SK-N-SH (cell line): ENCODE measurements at regions not wholly inside any gene's neighbourhood (a gene's known extent, or its start where the extent isn't known, plus 50 kb on each side); places are given as distances from the start of the nearest gene placed in this dataset.

Experiments
- CTCF ChIA-PET: fragments of 300-600, 350-600 bp; formaldehyde crosslinking; extraction: SDS; loops from one replicate; lab custom pipeline; 2021; lab: Yijun Ruan, JAX
- POLR2A ChIA-PET: fragments of 350-600 bp; sonication (Branson Sonifier 250); formaldehyde crosslinking; extraction: SDS; loops from one replicate; lab custom pipeline; 2020; ENCODE audit warnings: antibody characterized with exemption, inconsistent platforms; lab: Yijun Ruan, JAX
- DNase-seq: peaks from one replicate; pipeline ENCODE4 v3.0.0; 2012
- H2AFZ ChIP-seq: fragments of 200-600 bp; sonication (generic); 2 replicates; pipeline ENCODE4 v1.8.1; 2016; ENCODE audit warnings: antibody characterized with exemption, mild to moderate bottlenecking, low read depth
- H3F3A ChIP-seq: fragments of 200-600 bp; sonication (generic); replicated peaks from 2 replicates; pipeline ENCODE3; 2016; ENCODE audit warnings: antibody characterized with exemption, mild to moderate bottlenecking; ENCODE audit not compliant: insufficient read depth
- H3K27ac ChIP-seq, 2 experiments: fragments of 200-500 bp in 1 of 2; fragments of 200-600 bp in 1 of 2; sonication (Bioruptor generic) in 1 of 2; sonication (generic), shearing (Covaris generic) in 1 of 2; 2 replicates each; pipeline versions ENCODE4 v1.5.1 to v1.6.1; 2014 to 2016; ENCODE audit warnings: low read depth in 2 of 2, inconsistent platforms in 1 of 2, low read length in 1 of 2, mild to moderate bottlenecking in 1 of 2, mixed read lengths in 1 of 2
- H3K27me3 ChIP-seq: fragments of 200-600 bp; sonication (generic), shearing (Covaris generic); 2 replicates; pipeline ENCODE4 v1.6.1; 2016; ENCODE audit warnings: mixed run types; ENCODE audit not compliant: insufficient read depth
- H3K36me3 ChIP-seq, 2 experiments: fragments of 200-500 bp in 1 of 2; fragments of 200-600 bp in 1 of 2; sonication (Bioruptor generic) in 1 of 2; sonication (generic) in 1 of 2; replicated peaks in 1 of 2; 2 replicates each; pipeline versions ENCODE3 to v1.5.1; 2014 to 2016; ENCODE audit warnings: low read length in 1 of 2, mild to moderate bottlenecking in 1 of 2; ENCODE audit not compliant: insufficient read depth in 2 of 2, control insufficient read depth in 1 of 2
- H3K4me1 ChIP-seq, 2 experiments: fragments of 200-500 bp in 1 of 2; fragments of 200-600 bp in 1 of 2; sonication (Bioruptor generic) in 1 of 2; sonication (generic), shearing (Covaris generic) in 1 of 2; 2 replicates each; pipeline versions ENCODE4 v1.5.1 to v1.6.1; 2014 to 2016; ENCODE audit warnings: low read depth in 1 of 2, low read length in 1 of 2, mixed run types in 1 of 2; ENCODE audit not compliant: insufficient read depth in 2 of 2, control insufficient read depth in 1 of 2
- H3K4me2 ChIP-seq: fragments of 200-600 bp; sonication (generic), shearing (Covaris generic); 2 replicates; pipeline ENCODE4 v1.6.1; 2017; ENCODE audit warnings: mixed run types
- H3K4me3 ChIP-seq, 2 experiments: fragments of 200-500 bp in 1 of 2; fragments of 200-600 bp in 1 of 2; sonication (Bioruptor generic) in 1 of 2; sonication (generic), shearing (Covaris generic) in 1 of 2; 2 replicates each; pipeline versions ENCODE4 v1.5.1 to v1.8.1; 2014 to 2016; ENCODE audit warnings: low read depth in 2 of 2, inconsistent platforms in 1 of 2, low read length in 1 of 2, mild to moderate bottlenecking in 1 of 2, mixed read lengths in 1 of 2, moderate library complexity in 1 of 2
- H3K79me2 ChIP-seq: fragments of 200-600 bp; sonication (generic); 2 replicates; pipeline ENCODE4 v1.8.1; 2017; ENCODE audit warnings: mild to moderate bottlenecking; ENCODE audit not compliant: insufficient read depth
- H3K9ac ChIP-seq: fragments of 200-600 bp; sonication (generic); 2 replicates; pipeline ENCODE4 v1.6.1; 2017; ENCODE audit warnings: mixed run types
- H3K9me2 ChIP-seq: fragments of 200-600 bp; sonication (generic); 2 replicates; pipeline ENCODE4 v1.6.1; 2017; ENCODE audit warnings: mixed run types
- H3K9me3 ChIP-seq: fragments of 200-600 bp; sonication (generic); 2 replicates; pipeline ENCODE4 v1.6.1; 2017; ENCODE audit warnings: mixed run types, mild to moderate bottlenecking, moderate library complexity
- H4K20me1 ChIP-seq: fragments of 200-600 bp; sonication (generic); 2 replicates; pipeline ENCODE4 v1.6.1; 2017; ENCODE audit warnings: mild to moderate bottlenecking, mixed run types; ENCODE audit not compliant: insufficient read depth
- FOXJ3 ChIP-seq: sonication (generic); formaldehyde crosslinking; IDR thresholded peaks from 2 replicates; pipeline ENCODE4 v1.5.1; 2020; ENCODE audit warnings: mild to moderate bottlenecking, missing genetic modification reagents
- MEF2A ChIP-seq: IDR thresholded peaks from 2 replicates; pipeline ENCODE4 v1.4.0; 2012; ENCODE audit warnings: low read depth, borderline replicate concordance
- NFIC ChIP-seq: IDR thresholded peaks from 2 replicates; pipeline ENCODE4 v1.4.0; 2012; ENCODE audit warnings: borderline replicate concordance
- RFX5 ChIP-seq: IDR thresholded peaks from 2 replicates; pipeline ENCODE4 v1.6.1; 2012; ENCODE audit warnings: mild to moderate bottlenecking, improper control_type of control experiment, low read length
- SIN3A ChIP-seq: IDR thresholded peaks from 2 replicates; pipeline ENCODE4 v1.6.1; 2012; ENCODE audit warnings: low read depth, mild to moderate bottlenecking, low read length, moderate library complexity, borderline replicate concordance
- SMC3 ChIP-seq: IDR thresholded peaks from 2 replicates; pipeline ENCODE4 v1.6.1; 2012; ENCODE audit warnings: low read depth, low read length, improper control_type of control experiment
- TCF12 ChIP-seq: IDR thresholded peaks from 2 replicates; pipeline ENCODE4 v1.4.0; 2012
- TEAD4 ChIP-seq: IDR thresholded peaks from 2 replicates; pipeline ENCODE4 v1.4.0; 2012; ENCODE audit warnings: mild to moderate bottlenecking, borderline replicate concordance; ENCODE audit not compliant: insufficient read depth
- YY1 ChIP-seq: IDR thresholded peaks from 2 replicates; pipeline ENCODE4 v1.4.0; 2012; ENCODE audit warnings: low read depth, mild to moderate bottlenecking
- WGBS: methylation state at CpG from one replicate; pipeline ENCODE4 v1.1.6; 2017; ENCODE audit warnings: low lambda C conversion rate; 5-methylcytosine and 5-hydroxymethylcytosine counted together
- TF ChIP-seq, protein P1 (sequence below): IDR thresholded peaks from 2 replicates; pipeline ENCODE4 v1.6.1; 2012; ENCODE audit warnings: mild to moderate bottlenecking, low read depth, low read length, moderate library complexity
- TF ChIP-seq, protein P2 (sequence below): IDR thresholded peaks from 2 replicates; pipeline ENCODE4 v1.4.0; 2012; ENCODE audit warnings: low read depth, borderline replicate concordance
- TF ChIP-seq, protein P3 (sequence below): fragments of 150-350 bp; IDR thresholded peaks from 2 replicates; pipeline ENCODE4 v1.6.1; 2016; ENCODE audit warnings: mild to moderate bottlenecking, low read depth, low read length

DNA sequence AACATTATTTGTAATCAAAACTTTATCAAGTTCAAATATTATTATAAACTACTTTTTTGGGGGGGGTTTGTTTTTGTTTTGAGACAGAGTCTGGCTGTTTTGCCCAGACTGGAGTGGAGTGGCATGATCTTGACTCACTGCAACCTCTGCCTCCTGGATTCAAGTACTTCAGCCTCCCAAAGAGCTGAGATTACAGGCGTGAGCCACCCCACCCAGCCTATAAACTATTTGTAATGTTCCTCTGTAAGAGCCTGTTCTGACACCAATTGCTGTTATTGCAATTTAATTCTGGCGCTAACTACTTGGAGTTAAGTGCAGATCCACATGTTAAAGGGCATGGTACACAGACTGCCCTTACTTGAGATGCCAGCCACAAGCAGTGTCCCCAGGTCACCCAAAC, 478.1 kb upstream of the NRP1 start:
- Histone ChIP-seq H3K9me2 (no peaks in the 10 kb centered on the region), H3K36me3 (no peaks in the 10 kb centered on the region), H3K4me3 (no peak overlapping the region), H3K27me3 (no peaks in the 10 kb centered on the region)
- 88% methylated on average over 2 of the region's 2 CpGs for WGBS
- TF ChIP-seq SIN3A (no peak), SMC3 (no peak), TCF12 (no peak)
- TF ChIP-seq, all 33 proteins: peak for 0
- ChIA-PET CTCF (no interaction called here), POLR2A (no interaction called here)
- H2AFZ ChIP-seq = no peak overlapping the region
- H3K9ac ChIP-seq = no peak overlapping the region
- no peak overlapping the region for H3K27ac ChIP-seq
- DNase-seq = no peak
- no peaks in the 10 kb centered on the region for H3K9me3 ChIP-seq
- H3K4me1 ChIP-seq = no peaks in the 10 kb centered on the region
- H4K20me1 ChIP-seq = no peaks in the 10 kb centered on the region
- H3K4me2 ChIP-seq = no peak overlapping the region
- H3F3A ChIP-seq = no peaks in the 10 kb centered on the region
- H3K79me2 ChIP-seq = no peaks in the 10 kb centered on the region

DNA sequence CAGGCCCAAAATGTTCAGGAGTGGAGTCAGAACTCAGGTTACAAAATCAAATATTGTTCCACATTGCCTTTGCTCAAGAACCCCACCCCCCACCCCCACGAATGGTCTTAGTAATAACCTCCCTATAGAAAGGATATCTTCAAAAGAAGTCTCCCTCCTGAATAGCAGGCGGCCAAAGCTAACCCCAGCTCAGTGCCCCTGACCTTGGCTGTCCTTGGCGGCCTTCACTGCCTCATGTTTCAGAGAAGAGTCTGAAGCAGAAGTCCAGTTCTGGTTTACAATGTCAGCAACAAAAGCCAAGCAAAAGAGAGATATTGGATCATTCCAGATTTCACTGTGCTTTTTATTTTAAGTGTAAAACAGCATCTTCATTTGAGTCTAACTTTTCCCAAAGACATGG, 476.5 kb upstream of the NRP1 start:
- no peak overlapping the region for H3K4me2 ChIP-seq
- no peaks in the 10 kb centered on the region for H3K27me3 ChIP-seq
- H3K27ac ChIP-seq = no peak overlapping the region
- no peak overlapping the region for H3K9ac ChIP-seq
- no peaks in the 10 kb centered on the region for H3K9me2 ChIP-seq
- CTCF ChIA-PET = no interaction called here
- POLR2A ChIA-PET = no interaction called here
- H3K9me3 ChIP-seq = no peaks in the 10 kb centered on the region
- no peaks in the 10 kb centered on the region for H3K4me1 ChIP-seq
- no peaks in the 10 kb centered on the region for H3K36me3 ChIP-seq
- no peaks in the 10 kb centered on the region for H3K79me2 ChIP-seq
- H3F3A ChIP-seq = no peaks in the 10 kb centered on the region
- 72% methylated on average over 3 of the region's 3 CpGs for WGBS
- TF ChIP-seq MEF2A (no peak), TCF12 (no peak), FOXJ3 (CRISPR knock-in tag) (no peak), NFIC (no peak), YY1 (no peak), RFX5 (no peak), TEAD4 (no peak)
- TF ChIP-seq, protein P1, sequence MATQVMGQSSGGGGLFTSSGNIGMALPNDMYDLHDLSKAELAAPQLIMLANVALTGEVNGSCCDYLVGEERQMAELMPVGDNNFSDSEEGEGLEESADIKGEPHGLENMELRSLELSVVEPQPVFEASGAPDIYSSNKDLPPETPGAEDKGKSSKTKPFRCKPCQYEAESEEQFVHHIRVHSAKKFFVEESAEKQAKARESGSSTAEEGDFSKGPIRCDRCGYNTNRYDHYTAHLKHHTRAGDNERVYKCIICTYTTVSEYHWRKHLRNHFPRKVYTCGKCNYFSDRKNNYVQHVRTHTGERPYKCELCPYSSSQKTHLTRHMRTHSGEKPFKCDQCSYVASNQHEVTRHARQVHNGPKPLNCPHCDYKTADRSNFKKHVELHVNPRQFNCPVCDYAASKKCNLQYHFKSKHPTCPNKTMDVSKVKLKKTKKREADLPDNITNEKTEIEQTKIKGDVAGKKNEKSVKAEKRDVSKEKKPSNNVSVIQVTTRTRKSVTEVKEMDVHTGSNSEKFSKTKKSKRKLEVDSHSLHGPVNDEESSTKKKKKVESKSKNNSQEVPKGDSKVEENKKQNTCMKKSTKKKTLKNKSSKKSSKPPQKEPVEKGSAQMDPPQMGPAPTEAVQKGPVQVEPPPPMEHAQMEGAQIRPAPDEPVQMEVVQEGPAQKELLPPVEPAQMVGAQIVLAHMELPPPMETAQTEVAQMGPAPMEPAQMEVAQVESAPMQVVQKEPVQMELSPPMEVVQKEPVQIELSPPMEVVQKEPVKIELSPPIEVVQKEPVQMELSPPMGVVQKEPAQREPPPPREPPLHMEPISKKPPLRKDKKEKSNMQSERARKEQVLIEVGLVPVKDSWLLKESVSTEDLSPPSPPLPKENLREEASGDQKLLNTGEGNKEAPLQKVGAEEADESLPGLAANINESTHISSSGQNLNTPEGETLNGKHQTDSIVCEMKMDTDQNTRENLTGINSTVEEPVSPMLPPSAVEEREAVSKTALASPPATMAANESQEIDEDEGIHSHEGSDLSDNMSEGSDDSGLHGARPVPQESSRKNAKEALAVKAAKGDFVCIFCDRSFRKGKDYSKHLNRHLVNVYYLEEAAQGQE = no peak
- TF ChIP-seq, protein P2, sequence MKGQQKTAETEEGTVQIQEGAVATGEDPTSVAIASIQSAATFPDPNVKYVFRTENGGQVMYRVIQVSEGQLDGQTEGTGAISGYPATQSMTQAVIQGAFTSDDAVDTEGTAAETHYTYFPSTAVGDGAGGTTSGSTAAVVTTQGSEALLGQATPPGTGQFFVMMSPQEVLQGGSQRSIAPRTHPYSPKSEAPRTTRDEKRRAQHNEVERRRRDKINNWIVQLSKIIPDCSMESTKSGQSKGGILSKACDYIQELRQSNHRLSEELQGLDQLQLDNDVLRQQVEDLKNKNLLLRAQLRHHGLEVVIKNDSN = no peak
- TF ChIP-seq, protein P3, sequence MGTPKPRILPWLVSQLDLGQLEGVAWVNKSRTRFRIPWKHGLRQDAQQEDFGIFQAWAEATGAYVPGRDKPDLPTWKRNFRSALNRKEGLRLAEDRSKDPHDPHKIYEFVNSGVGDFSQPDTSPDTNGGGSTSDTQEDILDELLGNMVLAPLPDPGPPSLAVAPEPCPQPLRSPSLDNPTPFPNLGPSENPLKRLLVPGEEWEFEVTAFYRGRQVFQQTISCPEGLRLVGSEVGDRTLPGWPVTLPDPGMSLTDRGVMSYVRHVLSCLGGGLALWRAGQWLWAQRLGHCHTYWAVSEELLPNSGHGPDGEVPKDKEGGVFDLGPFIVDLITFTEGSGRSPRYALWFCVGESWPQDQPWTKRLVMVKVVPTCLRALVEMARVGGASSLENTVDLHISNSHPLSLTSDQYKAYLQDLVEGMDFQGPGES = no peak
- TF ChIP-seq, all 33 proteins: peak for 0
- no peaks in the 10 kb centered on the region for H4K20me1 ChIP-seq
- no peak overlapping the region for H2AFZ ChIP-seq
- no peak for DNase-seq
- H3K4me3 ChIP-seq = no peak overlapping the region
